ENCODE measurements at regions not wholly inside any gene's neighbourhood (a gene's known extent, or its start where the extent isn't known, plus 50 kb on each side); places are given as distances from the start of the nearest gene placed in this dataset.

GRCh38 chr3:159860269-159861116 is 128.1 kb upstream of the IL12A start:
- no peak overlapping the region for H3K4me3 ChIP-seq
- peaks cover 0 to 51% (median 14%) of the 10 kb centered on the region in 4 donors for H3K4me1 ChIP-seq
- peak overlapping the region; percentile 9 to 41 (median 22) for H3K27ac ChIP-seq
- TF ChIP-seq EP300 (IDR thresholded peaks at IDR 0.05; ENCODE audit: low read depth) (no peak), POLR2A (IDR thresholded peaks at IDR 0.05) (no peak), POLR2AphosphoS5 (IDR thresholded peaks at IDR 0.05) (no peak), CTCF (IDR thresholded peaks at IDR 0.05) (no peak)
- H3K36me3 ChIP-seq: no peaks in the 10 kb centered on the region
- intact Hi-C loops (cut with DNase I; ENCODE audit: low total_unique reads) (no loop called here), in situ Hi-C loops (cut with MboI; ENCODE audit: low pct_ligation_motif_present in 1 of 4, low pct_unique_long_range_greater_than_20kb in 1 of 4, low sequenced_read_pairs in 3 of 4) (no loop called here)
- H3K27me3 ChIP-seq: no peaks in the 10 kb centered on the region
- DNase-seq: no peak
- WGBS, 2 donors (ENCODE audit: low coverage in 1 of 2): 49 to 64% methylated on average over 3 to 4 of the region's 4 CpGs
- no peaks in the 10 kb centered on the region for H3K9me3 ChIP-seq

GRCh38 chr3:159861369-159861987 is 127.2 kb upstream of the IL12A start:
- H3K27ac ChIP-seq: peak overlapping the region in 3 of 4 donors; percentile 12 to 36 (median 32)
- in situ Hi-C loops (cut with MboI; ENCODE audit: low pct_ligation_motif_present in 1 of 4, low pct_unique_long_range_greater_than_20kb in 1 of 4, low sequenced_read_pairs in 3 of 4) (no loop called here), intact Hi-C loops (cut with DNase I; ENCODE audit: low total_unique reads) (no loop called here)
- no peak for DNase-seq
- H3K9me3 ChIP-seq: no peaks in the 10 kb centered on the region
- no peaks in the 10 kb centered on the region for H3K27me3 ChIP-seq
- peaks cover 0 to 51% (median 13%) of the 10 kb centered on the region in 4 donors for H3K4me1 ChIP-seq
- TF ChIP-seq CTCF (IDR thresholded peaks at IDR 0.05) (no peak), POLR2AphosphoS5 (IDR thresholded peaks at IDR 0.05) (no peak)
- no peak overlapping the region for H3K4me3 ChIP-seq
- no peaks in the 10 kb centered on the region for H3K36me3 ChIP-seq
- WGBS, 2 donors (ENCODE audit: low coverage in 1 of 2): 69 to 81% methylated on average over 2 to 4 of the region's 4 CpGs

DNA sequence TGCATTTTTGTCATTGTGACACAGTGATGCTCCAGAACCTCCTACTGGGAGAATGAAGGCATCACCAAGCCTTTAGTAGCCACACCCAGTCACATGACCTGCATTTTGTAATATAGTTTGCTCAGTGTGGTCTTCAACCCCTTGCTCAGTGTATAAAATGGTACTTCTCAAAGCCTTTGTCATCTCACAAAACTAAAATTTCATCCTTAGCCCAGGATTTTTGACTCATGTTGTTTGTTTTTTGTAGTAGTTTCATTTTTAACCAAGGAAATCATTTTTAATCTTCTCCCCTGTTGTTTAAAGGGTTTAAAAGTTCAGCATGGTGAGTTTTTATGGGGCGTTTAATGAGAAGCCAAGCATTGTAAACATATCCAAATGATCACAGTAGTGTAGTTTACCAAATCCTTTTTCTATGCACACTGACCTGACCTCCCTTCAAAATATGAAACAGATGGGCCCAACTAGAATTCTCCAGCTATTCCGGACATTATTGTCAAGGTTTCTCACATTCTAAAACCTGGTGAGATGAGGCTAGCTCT is 123.5 kb upstream of the IL12A start:
- in situ Hi-C loops (cut with MboI; ENCODE audit: low pct_ligation_motif_present in 1 of 4, low pct_unique_long_range_greater_than_20kb in 1 of 4, low sequenced_read_pairs in 3 of 4) (no loop called here), intact Hi-C loops (cut with DNase I; ENCODE audit: low total_unique reads) (no loop called here)
- WGBS, 2 donors (ENCODE audit: low coverage in 1 of 2): 65 to 86% methylated on average over 1 to 2 of the region's 2 CpGs
- no peak overlapping the region for H3K4me3 ChIP-seq
- DNase-seq: no peak
- TF ChIP-seq CTCF (IDR thresholded peaks at IDR 0.05) (no peak), EP300 (IDR thresholded peaks at IDR 0.05; ENCODE audit: low read depth) (no peak), POLR2A (IDR thresholded peaks at IDR 0.05) (no peak), POLR2AphosphoS5 (IDR thresholded peaks at IDR 0.05) (no peak)
- H3K4me1 ChIP-seq: peaks cover 0 to 43% (median 11%) of the 10 kb centered on the region in 4 donors
- H3K27ac ChIP-seq: peak overlapping the region; percentile 30 to 66 (median 50)
- H3K9me3 ChIP-seq: no peaks in the 10 kb centered on the region
- no peaks in the 10 kb centered on the region for H3K36me3 ChIP-seq
- H3K27me3 ChIP-seq: no peaks in the 10 kb centered on the region

DNA sequence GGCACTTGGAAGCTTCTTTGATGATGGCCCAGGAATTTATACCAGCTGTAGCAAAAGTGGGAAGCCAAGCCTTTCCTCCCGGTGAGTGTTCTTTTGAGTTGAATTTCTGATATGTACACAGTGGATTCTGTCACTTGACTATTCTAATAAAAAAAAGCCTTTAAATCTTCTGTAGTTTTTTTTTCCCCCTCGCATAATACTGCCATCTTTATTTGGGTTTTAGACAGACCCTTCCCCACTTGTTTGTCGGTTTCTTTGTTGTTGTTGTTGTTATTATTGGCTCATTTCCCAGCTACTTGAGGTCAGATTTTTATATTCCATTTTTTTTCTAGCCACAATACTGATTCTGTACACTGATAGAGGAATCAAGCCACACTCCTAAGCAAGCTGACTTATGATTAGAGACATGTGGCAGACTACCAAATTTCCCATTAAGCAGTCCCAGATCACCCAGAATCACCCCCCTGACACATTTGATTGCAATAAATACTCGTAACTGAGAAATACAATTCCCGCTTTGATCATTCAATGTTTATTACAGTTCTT is 122.4 kb upstream of the IL12A start:
- Histone ChIP-seq H3K4me1 (peaks cover 0 to 31% (median 10%) of the 10 kb centered on the region in 4 donors), H3K4me3 (no peak overlapping the region), H3K36me3 (no peaks in the 10 kb centered on the region), H3K9me3 (no peaks in the 10 kb centered on the region), H3K27me3 (no peaks in the 10 kb centered on the region), H3K27ac (peak overlapping the region; percentile 30 to 66 (median 50))
- in situ Hi-C loops (cut with MboI; ENCODE audit: low pct_ligation_motif_present in 1 of 4, low pct_unique_long_range_greater_than_20kb in 1 of 4, low sequenced_read_pairs in 3 of 4): no loop called here
- no peak for DNase-seq
- intact Hi-C loops (cut with DNase I; ENCODE audit: low total_unique reads): no loop called here
- TF ChIP-seq POLR2A (IDR thresholded peaks at IDR 0.05) (no peak), CTCF (IDR thresholded peaks at IDR 0.05) (no peak), EP300 (IDR thresholded peaks at IDR 0.05; ENCODE audit: low read depth) (no peak), POLR2AphosphoS5 (IDR thresholded peaks at IDR 0.05) (no peak)
- 64 to 71% methylated on average over 5 of the region's 5 CpGs for WGBS, 2 donors (ENCODE audit: low coverage in 1 of 2)
